ENCODE measurements at regions not wholly inside any gene's neighbourhood (a gene's known extent, or its start where the extent isn't known, plus 50 kb on each side); places are given as distances from the start of the nearest gene placed in this dataset.

DNA sequence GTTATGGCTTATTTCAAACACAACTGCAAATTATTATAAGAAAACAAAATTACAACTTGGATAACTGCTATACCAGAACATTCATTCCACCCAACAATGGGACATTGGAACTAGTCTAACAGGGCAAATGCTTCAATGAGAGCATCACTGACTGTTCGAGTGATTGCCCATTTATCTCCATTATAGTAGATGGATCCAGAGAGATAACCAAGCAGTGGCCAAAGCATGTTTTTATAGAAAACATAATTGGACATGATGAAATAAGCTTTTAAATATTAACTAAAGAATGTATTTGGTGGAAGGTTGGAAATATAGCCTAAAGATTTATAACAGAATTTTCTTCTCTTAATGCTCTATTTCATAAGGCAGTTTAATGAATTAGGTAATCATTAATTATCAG lies 634.8 kb downstream of the NUP35 start:
- TF ChIP-seq ZBTB5 (IDR thresholded peaks at IDR 0.05) (no peak), POLR2A (conservative IDR thresholded peaks at IDR 0.05) (no peak), CTCF (IDR thresholded peaks at IDR 0.05 in 2 of 3, conservative IDR thresholded peaks at IDR 0.05 in 1 of 3; ENCODE audit: insufficient read depth in 2 of 3, low read depth in 1 of 3, low read length in 3 of 3) (no peak), ZNF121 (CRISPR knock-in tag; conservative IDR thresholded peaks at IDR 0.05) (no peak), POLR2AphosphoS5 (IDR thresholded peaks at IDR 0.05; ENCODE audit: control insufficient read depth, insufficient read depth, low read depth, low read length) (no peak), NCOA1 (IDR thresholded peaks at IDR 0.05; ENCODE audit: low read depth) (no peak), PHB2 (IDR thresholded peaks at IDR 0.05; ENCODE audit: low read depth) (no peak)
